ENCODE measurements at regions not wholly inside any gene's neighbourhood (a gene's known extent, or its start where the extent isn't known, plus 50 kb on each side); places are given as distances from the start of the nearest gene placed in this dataset.

GRCh38 chr1:201625851-201626251 is 86.9 kb downstream of the NAV1 start:
- Histone ChIP-seq H4K91ac (replicated peaks; ENCODE audit: insufficient read length, low read length) (no peak overlapping the region), H3K14ac (ENCODE audit: insufficient read length) (no peak overlapping the region), H3K23ac (ENCODE audit: insufficient read length) (no peak overlapping the region), H3K27me3 (replicated peaks in 1 of 4; ENCODE audit: control insufficient read depth in 3 of 4, extremely low read depth in 1 of 4, insufficient read depth in 3 of 4, low read length in 3 of 4) (no peaks in the 10 kb centered on the region), H4K5ac (ENCODE audit: insufficient read length, low read depth, low read length) (no peak overlapping the region), H4K20me1 (replicated peaks in 1 of 2; ENCODE audit: control insufficient read depth in 1 of 2, insufficient read depth in 2 of 2, low read length in 2 of 2) (no peaks in the 10 kb centered on the region), H2BK15ac (ENCODE audit: low read length) (no peak overlapping the region), H3K79me1 (ENCODE audit: low read depth, low read length) (no peaks in the 10 kb centered on the region), H2BK12ac (ENCODE audit: low read depth, low read length) (no peak overlapping the region), H3K23me2 (ENCODE audit: low read depth, low read length) (no peaks in the 10 kb centered on the region), H3K79me2 (ENCODE audit: control insufficient read depth in 1 of 2, insufficient read depth in 2 of 2, low read length in 2 of 2) (no peaks in the 10 kb centered on the region), H3K4ac (replicated peaks; ENCODE audit: insufficient read length, low read depth, low read length) (no peak overlapping the region), H2BK120ac (replicated peaks; ENCODE audit: low read depth, low read length) (no peak overlapping the region), H2AK5ac (ENCODE audit: low read depth, low read length) (no peak overlapping the region), H3K27ac (ENCODE audit: low read depth, low read length) (no peak overlapping the region), H3K4me1 (replicated peaks in 1 of 4; ENCODE audit: control insufficient read depth in 3 of 4, insufficient read depth in 4 of 4, low read length in 3 of 4) (peaks cover 0 to 4% (median 3%) of the 10 kb centered on the region in 4 experiments; a peak in 4 of 7 replicates), H3K9me3 (ENCODE audit: insufficient read depth in 2 of 2, low read depth in 1 of 2, low read length in 1 of 2) (no peaks in the 10 kb centered on the region), H3K4me2 (ENCODE audit: insufficient read depth in 1 of 2, low read depth in 2 of 2, low read length in 2 of 2) (no peak overlapping the region), H2AFZ (ENCODE audit: low read length) (no peak overlapping the region), H3K56ac (replicated peaks; ENCODE audit: insufficient read length, low read depth, low read length) (no peak overlapping the region), H3K18ac (ENCODE audit: extremely low read depth, low read length) (no peak overlapping the region), H3K36me3 (ENCODE audit: control insufficient read depth in 2 of 4, insufficient read depth in 4 of 4, low read length in 3 of 4) (no peaks in the 10 kb centered on the region), H3K9ac (replicated peaks in 1 of 4; ENCODE audit: extremely low read depth in 1 of 4, low read depth in 3 of 4, low read length in 3 of 4) (no peak overlapping the region), H3K4me3 (ENCODE audit: extremely low read depth in 1 of 4, insufficient read depth in 2 of 4, low read depth in 3 of 4, low read length in 4 of 4) (no peak overlapping the region), H2BK5ac (ENCODE audit: low read depth, low read length) (no peak overlapping the region), H4K8ac (ENCODE audit: extremely low read depth, insufficient read depth, low read length) (no peak overlapping the region), H2BK20ac (ENCODE audit: low read length) (no peak overlapping the region)
- 96% methylated on average over 3 of the region's 3 CpGs; no CpG with 5 or more reads in 1 of the 2 experiments for WGBS, 2 experiments (ENCODE audit: extremely low coverage in 1 of 2, insufficient coverage in 1 of 2, insufficient read length in 1 of 2, insufficient replicate concordance in 2 of 2, low coverage in 1 of 2, low lambda C conversion rate in 2 of 2, missing lambda C conversion rate in 1 of 2)
- FAIRE-seq = no peak
- ChIA-PET CTCF (ENCODE audit: partially characterized antibody) (interaction anchor here (0.7 to 4.4 kb wide), 8 partner anchors 9 to 167 kb away, joined by 3 to 26 read pairs (median 4); no protein-coding TSS in a partner anchor), POLR2A (ENCODE audit: partially characterized antibody) (no interaction called here)
- DNase-seq (ENCODE audit: low read depth in 1 of 2, low spot score in 2 of 2) = no peak
- TF ChIP-seq CTBP2 (IDR thresholded peaks at IDR 0.05; ENCODE audit: borderline replicate concordance, insufficient read depth, insufficient read length, low read length) = no peak
- TF ChIP-seq SIN3A (conservative IDR thresholded peaks at IDR 0.05 in 1 of 2, IDR thresholded peaks at IDR 0.05 in 1 of 2; ENCODE audit: low read depth in 1 of 2, low read length in 2 of 2) = no peak
- TF ChIP-seq ZNF274 (IDR thresholded peaks at IDR 0.05; ENCODE audit: borderline replicate concordance, extremely low read depth, low read length) = no peak
- TF ChIP-seq TBP (IDR thresholded peaks at IDR 0.05; ENCODE audit: low read depth, low read length) = no peak

All from H1 (cell line).